GM12891 (cell line): ENCODE measurements at regions not wholly inside any gene's neighbourhood (a gene's known extent, or its start where the extent isn't known, plus 50 kb on each side); places are given as distances from the start of the nearest gene placed in this dataset.

ENCODE experiments used
- PAX5 ChIP-seq: IDR thresholded peaks from 2 replicates; pipeline ENCODE4 v1.6.1; 2011; ENCODE audit warnings: low read length, moderate library complexity, mild to moderate bottlenecking; ENCODE audit not compliant: insufficient read depth, severe bottlenecking
- POLR2A ChIP-seq: IDR thresholded peaks from 2 replicates; pipeline ENCODE4 v1.6.1; 2011; ENCODE audit warnings: low read depth, low read length, control low read depth
- POLR2AphosphoS5 ChIP-seq: IDR thresholded peaks from 2 replicates; pipeline ENCODE4 v1.6.1; 2011; ENCODE audit warnings: low read depth, low read length, control low read depth

GRCh38 chr5:121797681-121798518, 53.8 kb upstream of the FTMT start:
- TF ChIP-seq PAX5 (no peak), POLR2A (no peak), POLR2AphosphoS5 (no peak)
